Ecto neural progenitor cell (in vitro differentiated cells): ENCODE measurements at regions not wholly inside any gene's neighbourhood (a gene's known extent, or its start where the extent isn't known, plus 50 kb on each side); places are given as distances from the start of the nearest gene placed in this dataset.
"Not testable (repeated sequence)": the region's sequence is repeated elsewhere in the genome, so short reads cannot be mapped to it uniquely, and the experiment has no call there.

Experiments used
- DNase-seq: peaks from one replicate; pipeline ENCODE4 v3.0.0-alpha.2; 2018; ENCODE audit warnings: low spot score

DNA sequence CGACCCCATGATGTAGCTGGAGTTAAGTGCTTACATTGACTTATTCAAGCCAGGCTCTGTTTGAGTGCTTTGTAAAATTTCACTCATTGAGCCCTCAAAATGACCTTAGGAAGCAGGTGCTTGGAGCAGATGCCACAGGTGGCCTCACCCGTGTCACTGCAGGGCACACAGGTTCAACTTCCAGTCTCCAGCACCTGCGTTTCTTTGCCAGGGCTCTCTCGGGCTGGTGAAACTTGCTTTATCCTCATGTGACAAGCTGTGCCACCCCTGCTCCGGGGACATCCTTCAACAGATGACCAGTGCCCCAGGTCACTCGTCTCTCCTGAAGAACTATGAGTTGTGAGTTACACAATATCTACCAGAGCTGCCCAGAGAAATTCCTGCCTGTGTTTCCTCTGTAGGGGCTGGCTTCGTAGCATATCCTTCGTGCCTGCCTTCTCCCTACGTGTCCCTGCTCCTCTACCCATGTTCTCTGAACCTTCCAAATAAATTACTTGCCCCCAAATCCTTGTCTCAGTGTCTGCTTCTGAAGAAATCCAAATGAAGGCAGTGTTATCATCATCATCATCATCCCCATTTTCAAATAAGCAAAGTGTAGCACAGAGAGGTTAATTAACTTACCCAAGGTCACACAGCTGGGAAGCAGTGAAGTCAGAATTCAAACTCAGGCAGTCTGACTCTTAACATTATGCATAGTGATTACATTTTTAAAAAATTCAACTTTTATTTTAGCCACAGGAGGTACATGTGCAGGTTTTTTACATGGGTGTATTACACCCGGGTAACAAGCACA lies 352.5 kb downstream of the NPIPA8 start:
- no peak for DNase-seq

- no peak for DNase-seq
Measured at GRCh38 chr16:17983114-17983513, 353.4 kb downstream of the NPIPA8 start.

- DNase-seq = no peak
Measured at GRCh38 chr16:17977260-17977659, 359.3 kb downstream of the NPIPA8 start.

DNA sequence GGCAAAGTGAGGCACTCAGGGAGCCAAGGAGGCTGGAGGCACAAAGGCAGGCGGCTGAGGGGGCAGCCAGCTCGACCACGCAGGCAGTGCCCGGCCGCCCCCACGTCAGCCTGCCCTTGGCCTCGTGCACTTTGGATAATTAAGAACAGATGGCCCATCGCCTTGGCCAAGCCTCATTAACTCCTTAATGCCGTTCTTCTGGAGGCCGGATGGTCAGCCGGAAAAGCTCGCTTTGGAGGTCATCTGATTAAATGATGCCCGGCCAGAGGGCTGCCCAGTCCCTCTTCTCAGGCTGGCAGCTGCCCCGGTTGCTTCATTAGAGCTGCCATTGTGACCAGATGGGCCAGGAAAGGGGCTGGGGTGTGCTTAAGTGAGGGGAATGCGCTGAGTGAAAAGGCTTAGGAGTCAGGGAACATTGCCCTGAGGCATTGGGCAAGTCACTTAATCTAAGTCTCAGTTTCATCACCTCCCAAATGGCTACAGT lies 364.0 kb downstream of the NPIPA8 start:
- no peak for DNase-seq

DNA sequence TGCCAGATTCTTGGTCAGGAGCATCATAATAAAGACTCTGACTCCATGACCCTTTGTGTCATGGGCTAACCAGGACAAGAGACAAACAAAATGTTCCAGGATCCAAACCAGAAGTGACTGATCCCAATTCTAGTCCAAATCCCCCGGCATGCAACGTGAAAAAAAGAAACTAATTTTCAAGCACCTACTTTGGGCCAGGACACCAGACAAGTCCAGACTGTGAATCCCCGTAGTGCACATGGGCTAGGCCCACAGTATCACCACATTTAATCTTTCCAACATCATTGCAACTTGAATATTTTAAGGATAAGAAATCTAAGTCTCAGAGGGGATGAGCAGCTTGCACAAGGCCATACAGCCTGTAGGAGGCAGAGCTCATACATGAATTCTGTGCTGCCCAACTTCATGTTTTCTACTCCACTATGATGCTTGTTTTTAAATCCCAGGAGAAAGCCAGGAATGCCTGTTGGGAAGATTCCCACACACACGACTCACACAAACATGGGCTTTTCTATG lies 365.7 kb downstream of the NPIPA8 start:
- DNase-seq = no peak

- no peak for DNase-seq
Measured at GRCh38 chr16:17970157-17970765, 366.3 kb downstream of the NPIPA8 start.

DNA sequence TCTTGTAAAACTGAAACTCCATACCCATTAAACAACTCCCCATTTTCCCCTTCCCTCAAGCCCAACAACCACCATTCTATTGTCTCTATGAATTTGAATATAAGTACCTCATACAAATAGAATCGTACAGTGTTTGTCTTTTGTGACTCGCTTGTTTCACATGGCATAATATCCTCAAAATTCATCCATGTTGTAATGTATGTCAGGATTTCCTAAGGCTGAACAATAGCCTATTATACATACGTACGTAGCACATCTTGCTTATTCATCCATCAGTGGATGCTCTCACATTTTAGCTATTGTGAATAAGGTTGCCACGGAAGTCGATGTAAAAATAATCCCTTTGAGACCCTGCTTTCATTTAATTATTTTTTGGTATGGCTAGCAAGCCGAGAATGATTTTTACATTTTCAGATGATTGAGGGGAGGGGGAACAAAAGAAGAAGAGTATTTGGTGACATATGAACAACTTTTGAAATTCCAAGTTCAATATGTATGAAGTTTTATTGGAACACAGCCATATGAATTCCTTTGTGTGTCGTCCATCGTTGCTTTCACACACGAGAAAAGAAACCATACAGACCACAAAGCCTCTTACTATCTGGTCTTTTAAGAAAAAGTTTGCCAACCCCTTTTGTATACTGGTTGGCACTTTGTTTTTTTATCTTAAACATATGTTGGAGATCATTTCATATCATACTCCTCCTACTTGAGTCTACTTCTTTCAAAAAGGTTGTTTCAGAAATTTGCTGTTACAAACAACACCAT lies 371.2 kb downstream of the NPIPA8 start:
- no peak for DNase-seq

GRCh38 chr16:17964196-17964595 lies 372.3 kb downstream of the NPIPA8 start:
- no peak for DNase-seq

GRCh38 chr16:17963185-17963836 lies 373.2 kb downstream of the NPIPA8 start:
- DNase-seq = no peak

DNA sequence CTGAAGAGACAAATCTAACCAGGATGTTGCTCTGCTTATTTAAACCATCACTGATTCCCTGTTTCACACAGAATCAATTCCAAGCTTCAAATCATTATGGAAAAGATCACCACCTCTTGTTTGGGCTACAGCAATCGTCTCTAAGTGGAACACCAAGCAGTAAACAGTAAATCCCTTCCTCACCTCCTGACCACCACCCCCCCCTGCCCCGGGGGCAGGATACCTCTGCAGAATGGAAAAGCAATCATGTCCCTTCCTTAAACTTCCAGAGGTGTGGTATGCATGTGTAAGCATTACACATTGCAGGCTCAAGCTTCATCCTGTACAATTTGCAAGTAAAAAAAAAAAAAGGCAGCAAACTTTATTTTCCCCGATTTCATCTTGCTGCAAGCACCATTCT lies 373.8 kb downstream of the NPIPA8 start:
- no peak for DNase-seq

DNA sequence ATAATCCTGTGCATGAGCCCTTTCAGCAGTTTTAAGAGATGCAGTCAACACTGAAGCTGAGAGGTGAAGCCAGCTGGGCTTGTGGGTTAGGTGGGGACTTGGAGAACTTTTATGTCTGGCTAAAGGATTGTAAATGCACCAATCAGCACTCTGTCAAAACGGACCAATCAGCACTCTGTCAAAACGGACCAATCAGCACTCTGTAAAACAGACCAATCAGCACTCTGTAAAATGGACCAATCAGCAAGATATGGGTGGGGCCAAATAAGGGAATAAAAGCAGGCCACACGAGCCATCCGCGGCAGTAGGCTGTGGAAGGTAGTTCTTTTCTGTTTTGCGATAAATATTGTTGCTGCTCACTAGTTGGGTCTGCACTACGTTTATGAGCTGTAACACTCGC lies 374.7 kb downstream of the NPIPA8 start:
- DNase-seq = not testable (repeated sequence)

- no peak for DNase-seq
Measured at GRCh38 chr16:17951378-17951777, 385.2 kb downstream of the NPIPA8 start.

DNA sequence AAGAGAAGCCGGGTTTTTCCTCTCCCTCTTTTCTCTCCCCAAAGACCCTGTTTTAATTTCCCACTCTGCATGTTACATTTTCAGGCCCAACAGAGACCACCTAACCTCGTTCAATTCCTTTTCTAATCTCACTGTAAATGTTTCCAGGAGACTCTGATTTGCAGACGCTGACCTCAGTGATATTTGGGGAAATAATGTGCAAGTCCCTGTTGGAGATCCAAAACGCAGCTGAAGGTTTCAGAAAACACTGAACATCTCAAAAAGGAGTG lies 386.6 kb downstream of the NPIPA8 start:
- no peak for DNase-seq

DNA sequence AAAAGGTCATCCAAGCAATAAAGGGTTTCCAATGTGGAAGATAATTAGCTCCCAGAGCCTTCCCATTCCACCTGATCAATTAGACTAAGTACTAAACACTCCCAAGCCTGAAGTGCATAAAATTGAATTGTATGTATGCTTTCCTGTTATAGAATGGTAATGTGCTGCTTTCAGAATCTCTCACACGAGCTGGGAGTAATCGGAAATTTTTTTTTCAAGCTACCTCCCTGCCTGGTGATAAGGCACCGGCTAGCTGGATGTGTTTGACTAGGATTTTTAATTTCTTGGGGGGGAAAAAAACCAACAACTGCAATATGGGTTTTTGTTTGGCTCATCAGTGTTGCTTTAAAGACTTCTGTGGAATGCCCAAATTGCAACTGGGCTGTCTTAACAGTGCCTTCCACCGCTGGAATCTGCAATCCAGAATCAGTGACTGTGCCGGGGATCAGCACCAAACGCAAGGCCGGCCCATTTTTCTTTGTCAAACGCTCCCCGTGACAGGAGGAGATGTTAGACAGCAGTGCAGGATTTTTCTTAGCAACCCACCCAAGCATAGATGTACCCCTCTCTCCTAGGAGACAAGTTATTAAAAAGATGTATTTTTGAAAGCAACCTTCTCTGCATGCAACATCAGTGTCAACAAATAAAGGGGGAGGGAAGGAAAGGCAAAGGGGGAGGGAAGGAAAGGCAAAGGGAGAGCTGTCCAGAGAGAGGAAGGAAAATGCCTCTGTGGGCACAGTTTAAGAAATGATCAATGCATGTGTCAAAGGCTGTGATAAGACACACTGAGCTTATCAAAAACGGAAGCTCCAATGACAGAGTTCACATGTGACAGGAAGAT lies 387.2 kb downstream of the NPIPA8 start:
- no peak for DNase-seq

DNA sequence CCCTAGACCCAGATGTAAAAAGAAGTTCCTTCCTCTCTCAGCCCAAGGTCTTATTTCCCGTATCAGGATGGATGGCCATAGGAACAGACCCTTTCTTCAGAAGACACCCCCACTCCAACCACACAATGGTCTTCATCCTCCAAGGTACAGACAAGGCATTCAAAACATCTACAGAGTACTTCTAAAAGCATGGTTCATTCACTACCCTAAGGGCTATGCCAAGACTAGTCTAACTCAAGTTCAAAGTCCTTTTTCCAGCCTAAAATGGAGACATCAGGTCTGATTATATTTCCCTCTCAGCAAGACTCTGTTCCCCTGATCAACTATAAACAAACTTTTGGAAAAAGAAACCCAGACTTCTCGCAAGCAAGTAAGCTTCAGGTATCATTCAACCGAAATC lies 388.9 kb downstream of the NPIPA8 start:
- DNase-seq = no peak

DNA sequence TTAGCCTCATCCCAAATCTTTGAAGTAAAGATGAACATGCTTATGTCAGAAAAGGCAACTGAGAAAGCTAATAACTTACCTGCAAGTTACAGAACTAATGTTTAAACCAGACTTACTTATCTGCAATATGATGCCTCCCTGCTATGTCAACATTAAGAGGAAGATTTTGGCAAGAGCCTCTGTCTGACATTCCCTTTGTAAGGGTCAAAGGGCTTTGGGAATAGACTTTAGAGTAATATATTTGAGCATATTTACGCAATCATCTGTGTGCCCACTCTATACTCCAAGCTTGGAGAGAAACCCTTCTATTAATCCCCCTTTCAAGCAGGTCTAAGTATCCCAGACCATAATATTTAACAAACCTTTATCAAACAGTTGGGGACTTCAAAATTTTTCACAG lies 389.4 kb downstream of the NPIPA8 start:
- DNase-seq = no peak

DNA sequence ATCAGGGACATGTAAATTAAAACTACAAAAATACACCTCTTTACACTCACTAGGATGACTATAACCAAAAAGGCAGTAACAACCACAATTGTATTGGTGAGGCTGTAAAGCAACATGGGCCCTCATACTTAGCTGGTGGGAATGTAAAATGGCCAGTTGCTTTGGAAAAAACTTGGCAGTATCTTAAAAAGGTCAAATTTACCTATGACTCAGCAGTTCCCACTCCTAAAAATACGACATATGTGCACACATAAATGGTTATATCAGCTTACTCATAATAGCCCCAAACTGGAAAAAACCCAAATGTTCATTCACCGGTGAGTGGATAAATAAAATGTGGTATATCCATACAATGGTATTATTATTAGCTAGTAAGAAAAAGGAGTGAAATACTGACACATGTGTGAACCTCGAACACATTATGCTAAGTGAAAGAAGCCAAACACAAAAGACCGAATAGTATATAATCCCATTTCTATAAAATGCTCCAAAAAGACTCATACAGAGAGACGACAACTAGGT lies 391.4 kb downstream of the NPIPA8 start:
- DNase-seq = no peak

GRCh38 chr16:17944345-17944744 lies 392.2 kb downstream of the NPIPA8 start:
- no peak for DNase-seq

GRCh38 chr16:17942067-17942466 lies 394.5 kb downstream of the NPIPA8 start:
- no peak for DNase-seq

DNA sequence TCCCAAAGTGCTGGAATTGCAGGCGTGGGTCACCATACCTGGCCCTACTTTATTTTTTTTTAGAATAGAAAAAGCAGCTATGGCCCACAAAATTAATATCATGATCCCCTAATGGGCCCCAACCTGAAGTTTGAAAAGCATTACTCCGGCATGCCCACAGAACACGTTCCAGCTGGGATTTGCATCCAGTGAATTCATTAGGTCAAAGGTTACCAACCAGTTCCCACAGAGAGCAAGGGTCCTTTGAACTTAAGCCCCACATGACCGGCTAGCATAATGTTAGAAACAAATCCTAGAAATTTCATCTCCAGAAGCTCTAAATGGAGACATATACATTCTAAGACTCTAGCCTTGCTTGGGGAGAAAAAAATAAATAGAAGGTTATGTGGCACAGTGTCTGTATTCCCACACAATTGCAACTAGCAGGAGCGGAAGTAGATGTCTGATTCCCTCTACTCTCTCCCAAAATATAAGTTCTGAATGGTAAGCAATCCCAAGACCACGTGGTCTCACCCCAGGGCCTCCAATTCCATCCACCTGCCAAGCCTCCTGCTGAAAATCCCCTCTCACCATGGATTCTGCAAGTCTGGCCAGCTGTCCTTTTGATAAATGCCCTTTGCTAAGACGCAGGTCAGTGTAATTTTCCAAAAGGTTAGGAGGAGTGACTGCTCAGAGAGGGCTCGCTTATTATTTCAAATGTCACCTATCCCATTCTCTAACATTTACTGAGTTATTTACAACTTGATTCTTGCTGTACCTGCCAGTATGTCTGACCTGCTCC lies 395.8 kb downstream of the NPIPA8 start:
- no peak for DNase-seq
